K562 (cell line): ENCODE measurements at regions not wholly inside any gene's neighbourhood (a gene's known extent, or its start where the extent isn't known, plus 50 kb on each side); places are given as distances from the start of the nearest gene placed in this dataset.

Source experiments
- ATAC-seq: fragments of 200-7000 bp; cut with Tn5 transposase; 3 replicates; pipeline ENCODE4 v1.9.1; 2020; ENCODE audit warnings: moderate library complexity
- BruUV-seq: library from RNA; stranded (reverse); fragments of 400-500 nt; replicated peaks from 2 replicates; lab custom pipeline; 2021; lab: Mats Ljungman, UMichigan
- CTCF ChIA-PET: fragments of 300-600 bp; formaldehyde crosslinking; extraction: SDS; loops from one replicate; lab custom pipeline; 2021; ENCODE audit warnings: low intra/inter-chr PET ratio; lab: Yijun Ruan, JAX
- POLR2A ChIA-PET: fragments of 300-600, 350-650 bp; sonication (Branson Sonifier 250); formaldehyde crosslinking; extraction: SDS; loops from one replicate; lab custom pipeline; 2021; ENCODE audit warnings: antibody characterized with exemption, inconsistent platforms; lab: Yijun Ruan, JAX
- DNase-seq, 4 experiments: peaks; one replicate each; pipeline versions ENCODE4 v3.0.0 to v3.0.0-alpha.2; 2011 to 2018; ENCODE audit warnings: low spot score in 3 of 4, mixed read lengths in 3 of 4; ENCODE audit errors: extremely low read depth in 1 of 4
- FAIRE-seq: peaks from 2 replicates; lab custom pipeline; 2011; peaks lifted over from hg19 to GRCh38; lab: Jason Lieb, UNC
- H2AFZ ChIP-seq: 2 replicates; pipeline ENCODE4 v1.6.0; 2011; ENCODE audit warnings: low read depth, low read length, control low read depth, inconsistent platforms
- H3K27ac ChIP-seq: fragments of 200-600 bp; 3 replicates; pipeline ENCODE4 v1.8.0; 2011; ENCODE audit warnings: low read depth, mild to moderate bottlenecking, control low read depth, inconsistent platforms, low read length, moderate library complexity, mixed read lengths; ENCODE audit errors: extremely low read depth
- H3K27me3 ChIP-seq, 2 experiments: fragments of 300-600 bp in 1 of 2; 2 replicates in 1 of 2; 3 replicates in 1 of 2; pipeline versions ENCODE4 v1.6.0 to v1.8.0; 2011; ENCODE audit warnings: inconsistent platforms in 2 of 2, low read length in 2 of 2, mild to moderate bottlenecking in 1 of 2, mixed read lengths in 1 of 2, moderate library complexity in 1 of 2; ENCODE audit not compliant: control insufficient read depth in 2 of 2, insufficient read depth in 2 of 2
- H3K36me3 ChIP-seq: fragments of 300-600 bp; 3 replicates; pipeline ENCODE4 v1.8.0; 2011; ENCODE audit warnings: mild to moderate bottlenecking, low read length, inconsistent platforms; ENCODE audit not compliant: control insufficient read depth, insufficient read depth
- H3K4me1 ChIP-seq, 2 experiments: fragments of 200-600 bp in 1 of 2; replicated peaks in 1 of 2; 2 replicates in 1 of 2; 3 replicates in 1 of 2; pipeline versions ENCODE4 v1.5.1 to v1.8.0; 2011; ENCODE audit warnings: inconsistent platforms in 2 of 2, low read length in 2 of 2, mild to moderate bottlenecking in 1 of 2, mixed read lengths in 1 of 2, moderate library complexity in 1 of 2; ENCODE audit not compliant: control insufficient read depth in 2 of 2, insufficient read depth in 2 of 2
- H3K4me2 ChIP-seq: 2 replicates; pipeline ENCODE4 v1.6.1; 2011; ENCODE audit warnings: low read length, control low read depth, inconsistent platforms, mixed read lengths; ENCODE audit not compliant: insufficient read depth
- H3K4me3 ChIP-seq: fragments of 200-600 bp; sonication (generic), shearing (Covaris generic); 2 replicates; pipeline ENCODE4 v1.5.1; 2016; ENCODE audit warnings: control low read depth, inconsistent platforms
- H3K79me2 ChIP-seq: fragments of 200-600 bp; 3 replicates; pipeline ENCODE4 v1.8.0; 2011; ENCODE audit warnings: low read length, inconsistent platforms; ENCODE audit not compliant: control insufficient read depth, insufficient read depth
- H3K9ac ChIP-seq, 2 experiments: 2 replicates each; pipeline versions ENCODE4 v1.6.0 to v1.6.1; 2011; ENCODE audit warnings: low read depth in 2 of 2, low read length in 2 of 2, control low read depth in 1 of 2, inconsistent platforms in 1 of 2, mild to moderate bottlenecking in 1 of 2, mixed read lengths in 1 of 2; ENCODE audit not compliant: insufficient read depth in 1 of 2
- H3K9me1 ChIP-seq: one replicate; pipeline ENCODE4 v1.6.0; 2011; ENCODE audit warnings: inconsistent platforms, mild to moderate bottlenecking, low read length, moderate library complexity; ENCODE audit not compliant: control insufficient read depth, insufficient read depth
- H3K9me3 ChIP-seq: replicated peaks from 2 replicates; pipeline ENCODE4 v1.5.1; 2011; ENCODE audit warnings: low read depth, low read length, inconsistent platforms; ENCODE audit not compliant: control insufficient read depth, insufficient read depth
- H4K20me1 ChIP-seq: replicated peaks from 2 replicates; pipeline ENCODE4 v1.6.1; 2011; ENCODE audit warnings: low read length, inconsistent platforms, mixed read lengths; ENCODE audit not compliant: control insufficient read depth, insufficient read depth
- BRD9 ChIP-seq: fragments of 450-650 bp; IDR thresholded peaks from 2 replicates; pipeline ENCODE4 v1.6.1; 2018; ENCODE audit warnings: low read depth; ENCODE audit not compliant: partially characterized antibody
- CC2D1A ChIP-seq: fragments of 450-650 bp; IDR thresholded peaks from 2 replicates; pipeline ENCODE4 v1.6.1; 2017; ENCODE audit warnings: mild to moderate bottlenecking
- GABPA ChIP-seq: fragments of 200-800 bp; sonication (Bioruptor generic); conservative IDR thresholded peaks from 2 replicates; pipeline ENCODE4 v1.6.1; 2016; ENCODE audit warnings: low read depth, missing genetic modification characterization, missing compliant biosample characterization
- MAFK ChIP-seq: IDR thresholded peaks from 2 replicates; pipeline ENCODE4 v1.6.1; 2011; ENCODE audit warnings: low read length, improper control_type of control experiment
- SIRT6 ChIP-seq: IDR thresholded peaks from one replicate; pipeline ENCODE4 v1.6.1; 2012; ENCODE audit warnings: low read depth, mild to moderate bottlenecking, control low read depth, inconsistent platforms, low read length, moderate library complexity
- TGIF2 ChIP-seq: sonication (generic); formaldehyde crosslinking; IDR thresholded peaks from 2 replicates; pipeline ENCODE4 v1.8.1; 2022; ENCODE audit warnings: mild to moderate bottlenecking, missing genetic modification reagents, moderate library complexity
- ZNF212 ChIP-seq: fragments of 450-650 bp; formaldehyde crosslinking; IDR thresholded peaks from 2 replicates; pipeline ENCODE4 v1.4.0; 2020; ENCODE audit warnings: mild to moderate bottlenecking
- ZNF316 ChIP-seq: fragments of 450-650 bp; IDR thresholded peaks from 2 replicates; pipeline ENCODE4 v1.6.1; 2016
- WGBS: fragments of 100-300 bp; shearing (Covaris generic); methylation state at CpG from one replicate; pipeline ENCODE4 v1.1.6; 2016; ENCODE audit warnings: low coverage, mixed read lengths; ENCODE audit not compliant: insufficient coverage; ENCODE audit errors: missing lambda C conversion rate; 5-methylcytosine and 5-hydroxymethylcytosine counted together
- in situ Hi-C: fragments of 300-500 bp; cut with MboI; formaldehyde crosslinking; loops from 4 replicates; pipeline ENCODE4 v1.15.0; 2018; ENCODE audit warnings: inconsistent platforms, mixed read lengths
- intact Hi-C: fragments of 100-400 bp; cut with micrococcal nuclease; formaldehyde crosslinking; loops from 2 replicates; pipeline ENCODE4 v1.14.2; 2022
- TF ChIP-seq, protein P1 (sequence below): fragments of 450-650 bp; formaldehyde crosslinking; IDR thresholded peaks from 2 replicates; pipeline ENCODE4 v1.4.0; 2022; ENCODE audit warnings: mild to moderate bottlenecking, moderate library complexity

- ChIA-PET CTCF (no interaction called here), POLR2A (interaction anchor here (0.6 kb wide), 1 partner anchor 1169 kb away, joined by 3 read pairs; no protein-coding TSS in a partner anchor)
- Histone ChIP-seq H3K79me2 (0 out of 3 replicates have a peak, but pooled peaks cover 6% of the 10 kb centered on the region), H3K9ac (no peak overlapping the region), H3K4me2 (no peak overlapping the region), H4K20me1 (no peaks in the 10 kb centered on the region), H3K4me1 (no peaks in the 10 kb centered on the region), H3K9me1 (no peaks in the 10 kb centered on the region), H3K4me3 (no peak overlapping the region), H3K36me3 (no peaks in the 10 kb centered on the region), H3K9me3 (no peaks in the 10 kb centered on the region), H2AFZ (no peak overlapping the region), H3K27ac (no peak overlapping the region), H3K27me3 (no peaks in the 10 kb centered on the region)
- FAIRE-seq, result no peak
- TF ChIP-seq SIRT6, result no peak
- TF ChIP-seq CC2D1A, result no peak
- no peak for TF ChIP-seq ZNF212 (CRISPR knock-in tag)
- no peak for TF ChIP-seq BRD9
- TF ChIP-seq TGIF2 (CRISPR knock-in tag), result no peak
- no peak for TF ChIP-seq MAFK
- no peak for TF ChIP-seq ZNF316
- no peak for TF ChIP-seq GABPA
- TF ChIP-seq, protein P1, sequence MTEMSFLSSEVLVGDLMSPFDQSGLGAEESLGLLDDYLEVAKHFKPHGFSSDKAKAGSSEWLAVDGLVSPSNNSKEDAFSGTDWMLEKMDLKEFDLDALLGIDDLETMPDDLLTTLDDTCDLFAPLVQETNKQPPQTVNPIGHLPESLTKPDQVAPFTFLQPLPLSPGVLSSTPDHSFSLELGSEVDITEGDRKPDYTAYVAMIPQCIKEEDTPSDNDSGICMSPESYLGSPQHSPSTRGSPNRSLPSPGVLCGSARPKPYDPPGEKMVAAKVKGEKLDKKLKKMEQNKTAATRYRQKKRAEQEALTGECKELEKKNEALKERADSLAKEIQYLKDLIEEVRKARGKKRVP (CRISPR knock-in tag), result no peak
- DNase-seq, result no peak
- intact Hi-C loops, result no loop called here
- no TSS peak for BruUV-seq
- 55% methylated on average over 2 of the region's 2 CpGs for WGBS
- no peak for ATAC-seq
- in situ Hi-C loops, result no loop called here
These were observed 979.6 kb upstream of the SPRY2 start for GRCh38 chr13:81320516-81320915.
